A549 (cell line): ENCODE measurements at regions not wholly inside any gene's neighbourhood (a gene's known extent, or its start where the extent isn't known, plus 50 kb on each side); places are given as distances from the start of the nearest gene placed in this dataset.

ENCODE experiments used
- CEBPB ChIP-seq, 2 experiments: fragments of >200 bp in 1 of 2; sonication (Bioruptor Twin) in 1 of 2; formaldehyde crosslinking in 1 of 2; IDR thresholded peaks; 2 replicates each; pipeline ENCODE4 v1.6.1; 2012 to 2016
- CHD4 ChIP-seq: fragments of 200-600 bp; sonication (generic); IDR thresholded peaks from 2 replicates; pipeline ENCODE4 v1.6.1; 2016; ENCODE audit warnings: antibody characterized with exemption, mild to moderate bottlenecking, borderline replicate concordance
- CTCF ChIP-seq: fragments of >200 bp; sonication (Bioruptor Twin); formaldehyde crosslinking; IDR thresholded peaks from 3 replicates; pipeline ENCODE4 v1.5.1; 2016
- EP300 ChIP-seq, 2 experiments: fragments of >200 bp; sonication (Bioruptor Twin); formaldehyde crosslinking; IDR thresholded peaks; 2 replicates in 1 of 2; 3 replicates in 1 of 2; pipeline ENCODE4 v1.6.1; 2016 to 2017
- ESRRA ChIP-seq: fragments of 150-350 bp; IDR thresholded peaks from 2 replicates; pipeline ENCODE4 v1.6.1; 2014; ENCODE audit warnings: mild to moderate bottlenecking, low read length, borderline replicate concordance
- FOSL2 ChIP-seq, 2 experiments: fragments of 450-650 bp in 1 of 2; fragments of >200 bp in 1 of 2; sonication (Bioruptor Twin) in 1 of 2; formaldehyde crosslinking; IDR thresholded peaks; 2 replicates each; pipeline versions ENCODE4 v1.5.0 to v1.6.1; 2016 to 2020; ENCODE audit warnings: mild to moderate bottlenecking in 1 of 2, moderate library complexity in 1 of 2
- MYC ChIP-seq: IDR thresholded peaks from 2 replicates; pipeline ENCODE4 v1.6.1; 2012; ENCODE audit warnings: mild to moderate bottlenecking, inconsistent platforms, low read length, improper control_type of control experiment, borderline replicate concordance
- POLR2A ChIP-seq: IDR thresholded peaks from 2 replicates; pipeline ENCODE4 v1.6.1; 2012; ENCODE audit warnings: mild to moderate bottlenecking, low read length
- RCOR1 ChIP-seq: fragments of 150-350 bp; IDR thresholded peaks from 2 replicates; pipeline ENCODE4 v1.6.1; 2014; ENCODE audit warnings: antibody characterized with exemption, low read length, low read depth
- REST ChIP-seq: fragments of 200-600 bp; sonication (generic); IDR thresholded peaks from 2 replicates; pipeline ENCODE4 v1.6.1; 2016; ENCODE audit warnings: antibody characterized with exemption, mild to moderate bottlenecking, moderate library complexity
- USF2 ChIP-seq: fragments of 450-650 bp; IDR thresholded peaks from 2 replicates; pipeline ENCODE4 v1.6.1; 2014; ENCODE audit warnings: antibody characterized with exemption

GRCh38 chr5:113755516-113755915 is 242.0 kb downstream of the YTHDC2 start:
- TF ChIP-seq USF2, result no peak
- no peak for TF ChIP-seq CTCF
- no peak for TF ChIP-seq CEBPB (IDR thresholded peaks at IDR 0.05)
- no peak for TF ChIP-seq EP300 (IDR thresholded peaks at IDR 0.05)
- TF ChIP-seq MYC, result no peak
- TF ChIP-seq ESRRA, result no peak
- TF ChIP-seq POLR2A, result no peak
- TF ChIP-seq RCOR1, result no peak
- TF ChIP-seq REST, result no peak
- no peak for TF ChIP-seq FOSL2 (IDR thresholded peaks at IDR 0.05)
- no peak for TF ChIP-seq FOSL2 (CRISPR knock-in tag; IDR thresholded peaks at IDR 0.05)
- no peak for TF ChIP-seq CHD4
